ENCODE measurements at regions not wholly inside any gene's neighbourhood (a gene's known extent, or its start where the extent isn't known, plus 50 kb on each side); places are given as distances from the start of the nearest gene placed in this dataset.

- POLR2A ChIA-PET = no interaction called here
- no peak for DNase-seq (ENCODE audit: low read depth, low spot score)
- H3K4me3 ChIP-seq (ENCODE audit: low read depth, low read length) = no peak overlapping the region
- TF ChIP-seq CTCF (IDR thresholded peaks at IDR 0.05; ENCODE audit: insufficient read depth, low read length, missing control alignments) = no peak
- CTCF ChIA-PET = no interaction called here
Measured at GRCh38 chr7:88548399-88548798, 211.1 kb upstream of the ZNF804B start.

- ChIA-PET CTCF (no interaction called here), POLR2A (no interaction called here)
- no peak overlapping the region for H3K4me3 ChIP-seq (ENCODE audit: low read depth, low read length)
- DNase-seq (ENCODE audit: low read depth, low spot score) = no peak
- TF ChIP-seq CTCF (IDR thresholded peaks at IDR 0.05; ENCODE audit: insufficient read depth, low read length, missing control alignments) = no peak
Measured at GRCh38 chr7:88546808-88547207, 212.7 kb upstream of the ZNF804B start.

GRCh38 chr7:88545663-88546062 lies 213.8 kb upstream of the ZNF804B start:
- ChIA-PET CTCF (no interaction called here), POLR2A (no interaction called here)

GRCh38 chr7:88540012-88540411 lies 219.5 kb upstream of the ZNF804B start:
- ChIA-PET CTCF (no interaction called here), POLR2A (no interaction called here)
- no peak for DNase-seq (ENCODE audit: low read depth, low spot score)
- no peak for TF ChIP-seq CTCF (IDR thresholded peaks at IDR 0.05; ENCODE audit: insufficient read depth, low read length, missing control alignments)
- no peak overlapping the region for H3K4me3 ChIP-seq (ENCODE audit: low read depth, low read length)

More at GRCh38 chr7:88545663-88546062, 213.8 kb upstream of the ZNF804B start:
- TF ChIP-seq CTCF (IDR thresholded peaks at IDR 0.05; ENCODE audit: insufficient read depth, low read length, missing control alignments) = no peak
- no peak overlapping the region for H3K4me3 ChIP-seq (ENCODE audit: low read depth, low read length)
- no peak for DNase-seq (ENCODE audit: low read depth, low spot score)

- POLR2A ChIA-PET = no interaction called here
- CTCF ChIA-PET = no interaction called here
- DNase-seq (ENCODE audit: low read depth, low spot score) = no peak
Measured at GRCh38 chr7:88539518-88539917, 220.0 kb upstream of the ZNF804B start.

GRCh38 chr7:88523645-88524044 lies 217.0 kb upstream of the STEAP4 start:
- no peak for DNase-seq (ENCODE audit: low read depth, low spot score)
- CTCF ChIA-PET = no interaction called here
- no peak overlapping the region for H3K4me3 ChIP-seq (ENCODE audit: low read depth, low read length)
- POLR2A ChIA-PET = no interaction called here
- TF ChIP-seq CTCF (IDR thresholded peaks at IDR 0.05; ENCODE audit: insufficient read depth, low read length, missing control alignments) = no peak

More at GRCh38 chr7:88539518-88539917, 220.0 kb upstream of the ZNF804B start:
- TF ChIP-seq CTCF (IDR thresholded peaks at IDR 0.05; ENCODE audit: insufficient read depth, low read length, missing control alignments) = no peak
- no peak overlapping the region for H3K4me3 ChIP-seq (ENCODE audit: low read depth, low read length)
